ENCODE measurements at regions not wholly inside any gene's neighbourhood (a gene's known extent, or its start where the extent isn't known, plus 50 kb on each side); places are given as distances from the start of the nearest gene placed in this dataset.

DNA sequence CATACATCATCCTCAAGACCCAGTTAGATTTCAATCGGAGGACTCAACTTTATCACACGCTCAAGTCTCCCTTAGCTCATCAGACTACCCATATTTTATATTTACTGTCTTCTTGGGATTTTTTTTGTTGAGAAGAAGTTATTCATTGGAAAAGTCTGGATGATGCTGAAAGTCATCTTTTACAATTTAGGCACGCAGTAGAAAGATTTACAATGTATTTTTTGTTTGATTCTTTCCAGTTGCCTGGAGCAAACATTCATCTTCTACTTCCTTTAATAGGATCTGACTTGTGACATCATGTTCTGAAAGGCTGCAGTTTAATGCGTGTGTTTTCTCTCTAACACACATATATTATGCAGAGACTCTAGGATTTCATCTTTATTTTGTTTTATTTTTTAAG, 235.7 kb downstream of the DOK5 start:
- intact Hi-C loops (cut with DNase I), result no loop called here
- no peak for DNase-seq (ENCODE audit: low spot score)
- no peak for ATAC-seq

DNA sequence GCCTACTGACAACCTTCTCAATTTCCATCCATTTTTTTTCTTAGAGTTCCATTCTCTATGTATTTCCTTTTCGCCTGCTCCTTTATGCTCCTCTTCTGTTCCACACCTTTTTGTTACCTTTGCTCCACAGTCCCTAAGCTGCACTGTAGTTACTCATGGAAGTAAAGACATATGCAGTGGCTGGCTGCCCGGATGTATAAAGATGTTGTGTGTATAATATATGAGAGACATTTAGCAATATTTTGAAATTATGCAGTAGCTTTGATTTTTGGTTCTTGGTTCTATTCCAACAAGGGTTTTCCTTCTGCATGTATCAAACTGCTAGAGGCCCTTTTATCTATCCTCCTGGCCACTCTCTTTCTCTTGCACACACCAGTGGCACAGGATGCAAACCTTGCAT, 234.9 kb downstream of the DOK5 start:
- ATAC-seq (no peak), DNase-seq (ENCODE audit: low spot score) (no peak)
- intact Hi-C loops (cut with DNase I), result no loop called here

GRCh38 chr20:54708229-54708628, 232.8 kb downstream of the DOK5 start:
- intact Hi-C loops (cut with DNase I), result no loop called here
- ATAC-seq (no peak), DNase-seq (ENCODE audit: low spot score) (no peak)

DNA sequence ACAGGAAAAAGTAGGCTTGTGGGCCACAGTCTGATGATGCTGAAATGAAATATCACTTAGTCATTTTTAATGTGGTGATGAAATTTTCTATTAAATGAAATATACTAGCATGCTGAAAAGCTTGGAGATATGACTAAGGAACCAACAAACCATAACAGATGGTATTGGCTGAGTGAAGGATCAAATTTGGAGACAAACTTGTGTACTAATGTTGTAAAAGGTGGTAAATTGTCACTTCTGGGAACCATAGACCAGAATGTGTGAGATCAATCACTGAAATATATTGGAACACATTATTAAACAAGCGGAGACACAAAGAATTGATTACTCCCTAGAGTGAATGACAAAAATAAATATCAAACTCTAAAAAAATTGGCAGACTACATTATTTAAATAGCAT, 232.4 kb downstream of the DOK5 start:
- intact Hi-C loops (cut with DNase I), result no loop called here
- no peak for ATAC-seq
- DNase-seq (ENCODE audit: low spot score), result no peak

DNA sequence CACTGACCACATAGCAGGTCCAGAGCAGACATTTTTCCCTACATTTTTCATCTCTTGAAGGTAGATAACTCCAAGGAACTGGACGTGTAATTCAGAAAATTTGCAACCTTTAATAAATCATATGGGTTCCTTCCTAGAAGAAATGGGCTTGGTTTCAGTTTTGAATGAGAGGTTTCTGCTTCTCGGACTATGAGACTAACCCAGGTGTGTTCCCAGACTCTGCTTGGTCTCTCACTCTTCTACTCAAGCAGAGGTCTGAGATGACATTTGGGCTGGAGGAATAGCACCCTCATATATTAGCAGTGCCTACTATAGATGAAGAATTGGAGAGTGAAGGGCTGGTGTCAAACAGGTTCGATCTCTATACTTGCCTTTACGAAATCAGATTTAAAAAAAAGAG, 231.2 kb downstream of the DOK5 start:
- DNase-seq (ENCODE audit: low spot score) (no peak), ATAC-seq (no peak)
- intact Hi-C loops (cut with DNase I), result no loop called here

GRCh38 chr20:54704032-54704635, 228.7 kb downstream of the DOK5 start:
- ATAC-seq (no peak), DNase-seq (ENCODE audit: low spot score) (no peak)
- intact Hi-C loops (cut with DNase I), result no loop called here
